DOHH2 (cell line): ENCODE measurements at regions not wholly inside any gene's neighbourhood (a gene's known extent, or its start where the extent isn't known, plus 50 kb on each side); places are given as distances from the start of the nearest gene placed in this dataset.

Experiments used
- H3F3A ChIP-seq: fragments of 200-600 bp; sonication (generic), shearing (Covaris generic); 2 replicates; pipeline ENCODE4 v1.6.0; 2016; ENCODE audit warnings: antibody characterized with exemption, mild to moderate bottlenecking; ENCODE audit not compliant: control insufficient read depth, insufficient read depth
- H3K27ac ChIP-seq: fragments of 200-600 bp; sonication (generic); 2 replicates; pipeline ENCODE4 v1.5.1; 2014; ENCODE audit warnings: low read depth, mild to moderate bottlenecking, low read length, moderate library complexity
- H3K27me3 ChIP-seq: fragments of 200-600 bp; sonication (generic); 2 replicates; pipeline ENCODE4 v1.6.1; 2014; ENCODE audit warnings: mild to moderate bottlenecking, low read length, mixed read lengths; ENCODE audit not compliant: control insufficient read depth
- H3K36me3 ChIP-seq: fragments of 200-600 bp; sonication (generic); 2 replicates; pipeline ENCODE4 v1.6.1; 2014; ENCODE audit warnings: mild to moderate bottlenecking, low read length, moderate library complexity, mixed read lengths; ENCODE audit not compliant: control insufficient read depth
- H3K4me1 ChIP-seq: fragments of 200-600 bp; sonication (generic); 2 replicates; pipeline ENCODE4 v1.6.1; 2014; ENCODE audit warnings: mild to moderate bottlenecking, low read length, mixed read lengths; ENCODE audit not compliant: control insufficient read depth
- H3K4me2 ChIP-seq: fragments of 200-600 bp; sonication (generic); 2 replicates; pipeline ENCODE4 v1.6.0; 2014; ENCODE audit warnings: mild to moderate bottlenecking, low read length, moderate library complexity
- H3K4me3 ChIP-seq: fragments of 200-600 bp; sonication (generic); 2 replicates; pipeline ENCODE4 v1.5.1; 2014; ENCODE audit warnings: mild to moderate bottlenecking, low read length, mixed read lengths
- H3K79me2 ChIP-seq: fragments of 200-600 bp; sonication (generic); 2 replicates; pipeline ENCODE4 v1.6.1; 2014; ENCODE audit warnings: mild to moderate bottlenecking, low read length, mixed read lengths; ENCODE audit not compliant: control insufficient read depth
- H3K9me2 ChIP-seq: fragments of 200-600 bp; sonication (generic); replicated peaks from 2 replicates; pipeline ENCODE4 v1.6.1; 2014; ENCODE audit warnings: mild to moderate bottlenecking, low read length, mixed read lengths; ENCODE audit not compliant: control insufficient read depth
- H3K9me3 ChIP-seq: fragments of 200-600 bp; sonication (generic); 2 replicates; pipeline ENCODE4 v1.6.1; 2014; ENCODE audit warnings: antibody characterized with exemption, low read length, mixed read lengths; ENCODE audit not compliant: control insufficient read depth, insufficient read depth
- H4K20me1 ChIP-seq: fragments of 200-600 bp; sonication (generic); 2 replicates; pipeline ENCODE4 v1.6.0; 2014; ENCODE audit warnings: low read depth, mild to moderate bottlenecking, antibody characterized with exemption, low read length, moderate library complexity; ENCODE audit not compliant: control insufficient read depth, insufficient read depth
- CTCF ChIP-seq: fragments of 200-600 bp; sonication (generic); IDR thresholded peaks from one replicate; pipeline ENCODE4 v1.5.1; 2014; ENCODE audit warnings: antibody characterized with exemption, mild to moderate bottlenecking, low read depth, low read length; ENCODE audit not compliant: poor library complexity, severe bottlenecking
- EZH2phosphoT487 ChIP-seq: fragments of 200-600 bp; sonication (generic); IDR thresholded peaks from 2 replicates; pipeline ENCODE4 v1.6.1; 2017; ENCODE audit warnings: borderline replicate concordance, mild to moderate bottlenecking, antibody characterized with exemption, low read length, moderate library complexity, mixed read lengths

- Histone ChIP-seq H3K36me3 (no peaks in the 10 kb centered on the region), H3K9me3 (no peaks in the 10 kb centered on the region), H4K20me1 (no peaks in the 10 kb centered on the region), H3K4me3 (no peak overlapping the region), H3K79me2 (no peaks in the 10 kb centered on the region), H3K4me2 (no peak overlapping the region), H3K27me3 (no peaks in the 10 kb centered on the region), H3K4me1 (no peaks in the 10 kb centered on the region), H3K27ac (no peak overlapping the region), H3K9me2 (no peaks in the 10 kb centered on the region), H3F3A (no peaks in the 10 kb centered on the region)
- TF ChIP-seq CTCF (no peak), EZH2phosphoT487 (no peak)
Measured at GRCh38 chr13:100845128-100845757, 170.6 kb upstream of the TMTC4 start.

DNA sequence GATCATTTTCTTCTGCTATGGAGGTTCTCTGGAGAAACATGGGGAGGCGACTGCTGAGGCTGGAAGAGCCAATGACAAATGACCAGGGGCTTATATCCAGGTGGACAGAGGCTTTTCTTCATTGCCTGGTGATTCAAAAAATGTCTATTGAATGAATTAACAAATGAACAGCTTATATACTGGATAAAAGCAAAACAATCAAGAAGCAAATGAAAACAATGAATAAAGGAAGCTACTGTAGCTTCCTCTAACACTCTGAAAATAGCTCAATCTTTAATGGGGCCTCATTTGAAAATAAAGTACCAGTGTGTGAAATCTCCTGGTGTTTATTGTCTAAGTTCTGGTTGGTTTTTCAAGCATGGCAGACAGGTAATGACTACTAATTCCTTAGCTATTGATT, 167.5 kb upstream of the TMTC4 start:
- Histone ChIP-seq H3K9me2 (no peaks in the 10 kb centered on the region), H3K4me2 (no peak overlapping the region), H3K9me3 (no peaks in the 10 kb centered on the region), H3K4me1 (no peaks in the 10 kb centered on the region), H3F3A (no peaks in the 10 kb centered on the region), H3K36me3 (no peaks in the 10 kb centered on the region), H3K27me3 (no peaks in the 10 kb centered on the region), H3K4me3 (no peak overlapping the region), H3K79me2 (no peaks in the 10 kb centered on the region), H4K20me1 (no peaks in the 10 kb centered on the region), H3K27ac (no peak overlapping the region)
- TF ChIP-seq EZH2phosphoT487 (no peak), CTCF (no peak)

GRCh38 chr13:100838387-100838786, 163.8 kb upstream of the TMTC4 start:
- H3F3A ChIP-seq, result no peaks in the 10 kb centered on the region
- no peak overlapping the region for H3K4me2 ChIP-seq
- no peak overlapping the region for H3K27ac ChIP-seq
- no peak overlapping the region for H3K4me3 ChIP-seq
- H3K4me1 ChIP-seq, result no peaks in the 10 kb centered on the region
- H3K79me2 ChIP-seq, result no peaks in the 10 kb centered on the region
- no peaks in the 10 kb centered on the region for H4K20me1 ChIP-seq
- no peaks in the 10 kb centered on the region for H3K27me3 ChIP-seq
- TF ChIP-seq EZH2phosphoT487 (no peak), CTCF (no peak)
- H3K36me3 ChIP-seq, result no peaks in the 10 kb centered on the region
- no peaks in the 10 kb centered on the region for H3K9me2 ChIP-seq
- H3K9me3 ChIP-seq, result no peaks in the 10 kb centered on the region
